IMR-90 (cell line): ENCODE measurements at regions not wholly inside any gene's neighbourhood (a gene's known extent, or its start where the extent isn't known, plus 50 kb on each side); places are given as distances from the start of the nearest gene placed in this dataset.

Experiments used
- ATAC-seq: fragments of 200-7000 bp; cut with Tn5 transposase; 2 replicates; pipeline ENCODE4 v1.9.1; 2020; ENCODE audit warnings: low read depth, mild to moderate bottlenecking, moderate library complexity
- BruUV-seq: library from RNA; stranded (reverse); fragments of 400-500 nt; replicated peaks from 2 replicates; lab custom pipeline; 2021; lab: Mats Ljungman, UMichigan
- CTCF ChIA-PET: fragments of 300-600 bp; formaldehyde crosslinking; extraction: SDS; loops from one replicate; lab custom pipeline; 2021; ENCODE audit warnings: antibody characterized with exemption; lab: Yijun Ruan, JAX
- POLR2A ChIA-PET: fragments of 300-600 bp; sonication (Branson Sonifier 250); formaldehyde crosslinking; loops from one replicate; lab custom pipeline; 2022; ENCODE audit warnings: antibody characterized with exemption; ENCODE audit not compliant: unreplicated experiment; lab: Charles Lee
- DNase-seq: peaks from one replicate; pipeline ENCODE4 v3.0.0; 2013
- H2AFZ ChIP-seq: replicated peaks from 2 replicates; pipeline ENCODE3; 2013; ENCODE audit warnings: low read length, mild to moderate bottlenecking; ENCODE audit not compliant: poor library complexity
- H2AK5ac ChIP-seq: 2 replicates; pipeline ENCODE4 v1.6.1; 2013; ENCODE audit warnings: low read depth, low read length, inconsistent platforms
- H2AK9ac ChIP-seq: replicated peaks from 2 replicates; pipeline ENCODE3; 2013; ENCODE audit warnings: mild to moderate bottlenecking, low read depth, low read length, moderate library complexity; ENCODE audit not compliant: poor library complexity
- H2BK120ac ChIP-seq: 2 replicates; pipeline ENCODE4 v1.6.1; 2013; ENCODE audit warnings: low read depth, low read length, inconsistent platforms
- H2BK15ac ChIP-seq: 3 replicates; pipeline ENCODE4 v1.6.1; 2013; ENCODE audit warnings: low read depth, low read length, inconsistent platforms
- H2BK20ac ChIP-seq: 2 replicates; pipeline ENCODE4 v1.6.1; 2013; ENCODE audit warnings: low read depth, mild to moderate bottlenecking, inconsistent platforms, low read length, moderate library complexity
- H2BK5ac ChIP-seq: 2 replicates; pipeline ENCODE4 v1.6.1; 2013; ENCODE audit warnings: mild to moderate bottlenecking, low read depth, low read length, inconsistent platforms; ENCODE audit not compliant: poor library complexity, severe bottlenecking
- H3K14ac ChIP-seq: replicated peaks from 2 replicates; pipeline ENCODE4 v1.6.1; 2013; ENCODE audit warnings: low read depth, low read length, inconsistent platforms
- H3K18ac ChIP-seq: 2 replicates; pipeline ENCODE4 v1.6.1; 2013; ENCODE audit warnings: low read depth, low read length, control low read depth
- H3K23ac ChIP-seq: 2 replicates; pipeline ENCODE4 v1.6.1; 2013; ENCODE audit warnings: low read depth, low read length, inconsistent platforms
- H3K27ac ChIP-seq: 2 replicates; pipeline ENCODE4 v1.5.1; 2013; ENCODE audit warnings: mild to moderate bottlenecking, control low read depth, low read length; ENCODE audit not compliant: insufficient read depth
- H3K27me3 ChIP-seq: 2 replicates; pipeline ENCODE4 v1.6.1; 2013; ENCODE audit warnings: low read length; ENCODE audit not compliant: control insufficient read depth, insufficient read depth
- H3K36me3 ChIP-seq: 2 replicates; pipeline ENCODE4 v1.6.1; 2013; ENCODE audit warnings: low read length, mixed read lengths; ENCODE audit not compliant: control insufficient read depth, insufficient read depth
- H3K4ac ChIP-seq: 2 replicates; pipeline ENCODE4 v1.6.1; 2013; ENCODE audit warnings: low read depth, low read length, inconsistent platforms
- H3K4me1 ChIP-seq: 2 replicates; pipeline ENCODE4 v1.6.1; 2013; ENCODE audit warnings: low read length, mixed read lengths; ENCODE audit not compliant: control insufficient read depth, insufficient read depth
- H3K4me2 ChIP-seq: 2 replicates; pipeline ENCODE4 v1.6.1; 2013; ENCODE audit warnings: low read depth, mild to moderate bottlenecking, control low read depth, low read length, moderate library complexity
- H3K4me3 ChIP-seq: 2 replicates; pipeline ENCODE4 v1.5.1; 2013; ENCODE audit warnings: low read depth, mild to moderate bottlenecking, control low read depth, low read length, moderate library complexity; ENCODE audit not compliant: insufficient read depth
- H3K56ac ChIP-seq: 2 replicates; pipeline ENCODE4 v1.6.1; 2013; ENCODE audit warnings: low read length, inconsistent platforms; ENCODE audit not compliant: insufficient read depth; ENCODE audit errors: extremely low read depth
- H3K79me1 ChIP-seq, 2 experiments: 2 replicates each; pipeline ENCODE4 v1.6.1; 2013; ENCODE audit warnings: low read length in 2 of 2, inconsistent platforms in 1 of 2, low read depth in 1 of 2
- H3K9ac ChIP-seq: 2 replicates; pipeline ENCODE4 v1.6.1; 2013; ENCODE audit warnings: low read depth, low read length, control low read depth
- H3K9me1 ChIP-seq: 2 replicates; pipeline ENCODE4 v1.6.1; 2013; ENCODE audit warnings: low read length, inconsistent platforms; ENCODE audit not compliant: insufficient read depth
- H3K9me3 ChIP-seq: 2 replicates; pipeline ENCODE4 v1.6.1; 2013; ENCODE audit warnings: low read length; ENCODE audit not compliant: control insufficient read depth, insufficient read depth
- H4K20me1 ChIP-seq: 2 replicates; pipeline ENCODE4 v1.6.1; 2013; ENCODE audit warnings: low read length, inconsistent platforms; ENCODE audit not compliant: insufficient read depth
- H4K5ac ChIP-seq: 2 replicates; pipeline ENCODE4 v1.6.1; 2013; ENCODE audit warnings: mild to moderate bottlenecking, low read depth, low read length, control low read depth
- H4K8ac ChIP-seq, 2 experiments: 2 replicates each; pipeline ENCODE4 v1.6.1; 2013; ENCODE audit warnings: low read depth in 2 of 2, low read length in 2 of 2, control low read depth in 1 of 2, inconsistent platforms in 1 of 2
- H4K91ac ChIP-seq: 2 replicates; pipeline ENCODE4 v1.6.1; 2013; ENCODE audit warnings: low read depth, low read length, inconsistent platforms; ENCODE audit not compliant: insufficient read depth
- WGBS, 2 experiments: methylation state at CpG; one replicate each; pipeline versions ENCODE4 v1.1.5 to v1.1.7; 2013; ENCODE audit warnings: missing lambda C conversion rate in 2 of 2; ENCODE audit not compliant: insufficient read length in 1 of 2; ENCODE audit errors: extremely low coverage in 2 of 2; 5-methylcytosine and 5-hydroxymethylcytosine counted together
- dilution Hi-C: fragments of 300-500 bp; cut with HindIII; formaldehyde crosslinking; loops from one replicate; pipeline ENCODE4 v1.14.3; 2018; ENCODE audit warnings: low sequenced_read_pairs; ENCODE audit not compliant: unreplicated experiment
- in situ Hi-C: fragments of 300-500 bp; cut with MboI; formaldehyde crosslinking; loops from 3 replicates; pipeline ENCODE4 v1.14.3; 2019; ENCODE audit warnings: low sequenced_read_pairs, inconsistent platforms, mixed read lengths
- intact Hi-C: fragments of 100-400 bp; cut with micrococcal nuclease; formaldehyde crosslinking; loops from 2 replicates; pipeline ENCODE4 v1.10.0; 2022
- TF ChIP-seq, protein P1 (sequence below): fragments of 150-350 bp; IDR thresholded peaks from 2 replicates; pipeline ENCODE4 v1.6.1; 2017; ENCODE audit warnings: mild to moderate bottlenecking, antibody characterized with exemption, low read length, low read depth

DNA sequence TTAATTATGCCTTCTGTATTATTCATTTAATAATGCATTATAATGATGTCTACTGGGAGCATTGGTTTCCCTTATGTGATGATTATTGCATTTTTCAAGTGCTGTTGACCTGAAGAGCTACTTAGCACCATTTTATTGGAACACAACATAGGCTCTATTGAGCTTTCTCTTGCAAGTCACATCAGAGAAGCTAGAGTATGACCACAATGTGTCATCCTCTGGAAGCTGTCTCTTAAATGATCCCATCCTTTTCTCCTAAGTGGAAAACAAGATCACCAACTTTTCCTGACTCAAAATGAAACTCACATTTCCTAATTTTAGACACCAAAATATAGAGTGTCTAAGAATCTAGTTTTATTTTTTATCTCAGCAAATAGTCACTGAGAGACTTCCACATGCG is 1451.9 kb downstream of the PCDH7 start:
- ATAC-seq (no peak), DNase-seq (no peak)
- TF ChIP-seq, protein P1, sequence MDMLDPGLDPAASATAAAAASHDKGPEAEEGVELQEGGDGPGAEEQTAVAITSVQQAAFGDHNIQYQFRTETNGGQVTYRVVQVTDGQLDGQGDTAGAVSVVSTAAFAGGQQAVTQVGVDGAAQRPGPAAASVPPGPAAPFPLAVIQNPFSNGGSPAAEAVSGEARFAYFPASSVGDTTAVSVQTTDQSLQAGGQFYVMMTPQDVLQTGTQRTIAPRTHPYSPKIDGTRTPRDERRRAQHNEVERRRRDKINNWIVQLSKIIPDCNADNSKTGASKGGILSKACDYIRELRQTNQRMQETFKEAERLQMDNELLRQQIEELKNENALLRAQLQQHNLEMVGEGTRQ = no peak
- no peak overlapping the region for H3K9ac ChIP-seq
- no TSS peak for BruUV-seq
- no peak overlapping the region for H2AFZ ChIP-seq
- no peak overlapping the region for H3K4me2 ChIP-seq
- no peak overlapping the region for H3K56ac ChIP-seq
- in situ Hi-C loops = no loop called here
- no peak overlapping the region for H2BK20ac ChIP-seq
- H4K5ac ChIP-seq = no peak overlapping the region
- H3K23ac ChIP-seq = no peak overlapping the region
- no peak overlapping the region for H3K4ac ChIP-seq
- no peak overlapping the region for H2BK15ac ChIP-seq
- no peak overlapping the region for H4K91ac ChIP-seq
- no peaks in the 10 kb centered on the region for H4K20me1 ChIP-seq
- no peak overlapping the region for H2AK5ac ChIP-seq
- no peaks in the 10 kb centered on the region for H3K79me1 ChIP-seq
- H3K14ac ChIP-seq = no peak overlapping the region
- no peak overlapping the region for H3K27ac ChIP-seq
- peaks cover 2% of the 10 kb centered on the region; the same call in 1 of the 2 replicates for H3K9me3 ChIP-seq
- ChIA-PET CTCF (interaction anchor here (0.6 kb wide), 1 partner anchor 22 kb away, joined by 7 read pairs; no protein-coding TSS in a partner anchor), POLR2A (no interaction called here)
- intact Hi-C loops = no loop called here
- H3K36me3 ChIP-seq = no peaks in the 10 kb centered on the region
- H3K18ac ChIP-seq = no peak overlapping the region
- no peaks in the 10 kb centered on the region for H3K27me3 ChIP-seq
- dilution Hi-C loops = no loop called here
- H2BK120ac ChIP-seq = no peak overlapping the region
- H3K4me3 ChIP-seq = no peak overlapping the region
- H3K4me1 ChIP-seq = no peaks in the 10 kb centered on the region
- WGBS, 2 experiments = no CpG with 5 or more reads among the region's 1 CpG
- no peaks in the 10 kb centered on the region for H3K9me1 ChIP-seq
- no peak overlapping the region for H2BK5ac ChIP-seq
- no peak overlapping the region for H2AK9ac ChIP-seq
- H4K8ac ChIP-seq = no peak overlapping the region
